Activated CD4-positive, alpha-beta T cell treated with anti-CD3 and anti-CD28 coated beads for 4 hours (primary cell): ENCODE measurements at regions not wholly inside any gene's neighbourhood (a gene's known extent, or its start where the extent isn't known, plus 50 kb on each side); places are given as distances from the start of the nearest gene placed in this dataset.

ENCODE experiments used
- DNase-seq, 2 donors: peaks; one replicate each; pipeline ENCODE4 v3.0.0-alpha.2; 2020

DNA sequence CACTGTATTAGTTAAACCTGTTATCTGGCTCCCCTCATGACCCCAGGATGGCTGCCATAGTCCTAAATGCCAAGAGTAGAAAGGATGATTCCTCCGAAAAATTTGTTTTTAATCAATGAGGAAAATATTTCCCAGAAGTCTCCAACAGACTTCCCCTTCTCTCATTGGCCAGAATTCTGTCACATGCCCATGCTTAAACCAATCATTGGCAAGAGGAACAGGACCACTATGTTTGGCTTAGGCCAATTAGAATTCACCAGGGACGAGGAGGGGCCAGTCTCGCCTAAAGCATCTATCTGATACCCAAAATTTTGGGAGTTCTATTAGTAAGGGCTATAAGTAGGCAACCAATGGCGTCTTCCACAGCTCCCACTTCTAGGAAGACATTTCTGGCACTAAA lies 71.2 kb upstream of the IL6 start:
- DNase-seq = no peak

DNA sequence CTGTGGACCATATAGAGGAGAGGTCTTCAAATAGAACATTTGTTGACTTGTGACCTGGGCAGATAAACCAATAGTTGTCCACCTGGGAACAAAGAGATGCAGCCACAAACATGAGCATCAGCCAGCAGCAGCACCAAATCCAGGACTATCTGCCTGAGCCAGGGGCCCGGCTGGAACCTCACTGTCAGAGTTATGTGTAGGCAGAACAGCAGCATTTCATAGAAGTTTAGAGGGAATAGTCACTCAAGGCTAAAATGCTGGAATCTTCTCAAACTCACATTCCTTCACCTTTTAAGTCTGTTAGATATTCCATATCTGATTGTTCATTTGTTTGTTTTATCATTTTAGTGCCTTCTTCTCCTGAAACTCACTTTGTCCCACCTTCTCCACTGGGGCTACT lies 72.2 kb upstream of the IL6 start:
- DNase-seq = no peak

GRCh38 chr7:22653951-22654350 lies 73.0 kb upstream of the IL6 start:
- no peak for DNase-seq

- DNase-seq = no peak
Observed at GRCh38 chr7:22651534-22652243, 75.3 kb upstream of the IL6 start.

- DNase-seq = no peak
Observed at GRCh38 chr7:22651036-22651435, 76.0 kb upstream of the IL6 start.

- no peak for DNase-seq
Observed at GRCh38 chr7:22649686-22650085, 77.3 kb upstream of the IL6 start.

DNA sequence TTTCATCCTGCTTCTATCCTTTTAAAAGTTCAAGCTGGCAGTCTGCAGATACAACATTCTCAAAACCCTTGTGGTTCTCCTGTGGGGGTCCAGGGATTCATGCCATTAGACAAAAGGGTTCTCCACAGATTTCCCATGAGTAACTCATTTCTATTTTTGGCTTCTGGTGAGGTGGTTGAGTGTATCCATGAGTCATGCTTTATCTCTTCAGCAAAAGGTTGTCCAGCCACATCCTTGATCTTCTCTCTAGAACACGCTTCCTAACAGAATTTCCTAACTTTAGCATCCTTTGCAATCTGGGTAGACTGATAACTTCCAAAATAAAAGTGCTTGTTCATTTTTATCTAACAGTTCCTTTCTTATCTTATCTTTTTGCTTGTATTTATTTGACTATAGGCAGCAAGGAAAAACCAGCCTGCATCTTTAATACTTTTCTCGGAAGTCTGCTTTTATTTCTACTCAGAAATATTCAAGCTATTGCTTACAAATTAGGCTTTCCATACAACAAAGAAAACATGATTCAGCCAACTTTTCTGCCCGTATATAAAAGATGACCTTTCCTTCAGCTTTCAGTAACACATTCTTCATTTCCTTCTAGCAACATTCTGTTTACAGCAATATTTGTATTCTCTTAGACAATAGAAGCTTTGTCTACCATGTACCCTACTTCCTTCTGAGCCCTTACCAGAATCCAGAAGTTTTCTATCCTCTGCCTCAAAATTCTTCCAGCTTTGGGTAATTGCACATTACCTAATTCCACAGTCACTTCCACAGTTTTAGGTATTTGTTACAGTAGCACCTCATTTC lies 79.3 kb upstream of the IL6 start:
- DNase-seq = no peak

DNA sequence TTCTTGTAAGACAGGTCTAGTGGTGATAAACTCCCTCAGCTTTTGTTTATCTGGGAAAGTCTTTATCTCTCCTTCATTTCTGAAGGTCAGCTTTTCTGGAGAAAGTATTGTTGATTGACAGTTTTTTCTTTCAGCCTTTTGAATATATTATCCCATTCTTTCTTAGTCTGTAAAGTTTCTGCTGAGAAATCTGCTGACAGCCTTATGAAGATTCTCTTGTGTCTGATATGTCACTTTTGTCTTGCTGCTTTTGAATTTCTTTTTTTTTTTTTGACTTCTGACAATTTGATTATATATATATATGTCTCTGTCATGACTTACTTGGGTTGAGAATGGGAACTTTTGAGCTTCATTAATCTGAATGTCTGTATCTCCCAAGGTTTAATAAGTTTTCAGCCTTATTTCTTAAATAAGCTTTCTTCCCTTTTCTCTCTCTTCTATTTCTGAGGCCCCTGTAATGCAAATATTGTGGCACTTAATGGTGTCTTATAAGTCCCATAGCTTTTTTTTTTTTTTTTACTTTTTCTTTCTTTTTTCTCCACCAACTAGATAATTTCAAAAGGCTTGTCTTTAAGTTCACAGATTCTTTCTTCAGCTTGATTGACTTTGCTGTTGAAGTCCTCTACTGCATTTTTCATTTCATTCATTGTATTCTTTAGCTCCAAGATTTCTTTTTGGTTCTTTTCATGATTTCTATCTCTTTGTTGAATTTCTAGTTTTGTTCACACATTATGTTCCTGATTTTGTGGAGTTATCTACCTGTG lies 81.4 kb upstream of the IL6 start:
- no peak for DNase-seq

- no peak for DNase-seq
Observed at GRCh38 chr7:22642454-22642853, 84.5 kb upstream of the IL6 start.

GRCh38 chr7:22640269-22640668 lies 86.7 kb upstream of the IL6 start:
- DNase-seq = no peak

DNA sequence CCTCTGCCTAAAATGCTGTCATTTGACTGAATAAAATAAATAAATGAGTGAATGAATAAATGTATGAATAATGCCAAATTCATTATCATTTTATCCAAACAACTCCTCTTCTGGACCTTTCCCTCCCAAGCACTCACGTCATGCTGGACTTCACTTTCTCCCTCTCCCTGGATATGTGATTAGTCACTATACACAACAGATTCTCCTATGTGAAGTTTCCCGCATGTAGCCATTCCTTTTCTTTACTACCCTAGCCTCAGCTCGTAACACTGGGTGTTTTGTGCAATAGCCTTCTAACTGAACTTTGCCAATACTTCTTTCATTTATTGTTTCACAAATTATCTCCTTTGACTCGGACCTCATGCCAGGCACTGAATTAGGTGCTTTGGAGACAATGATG lies 87.6 kb upstream of the IL6 start:
- no peak for DNase-seq

DNA sequence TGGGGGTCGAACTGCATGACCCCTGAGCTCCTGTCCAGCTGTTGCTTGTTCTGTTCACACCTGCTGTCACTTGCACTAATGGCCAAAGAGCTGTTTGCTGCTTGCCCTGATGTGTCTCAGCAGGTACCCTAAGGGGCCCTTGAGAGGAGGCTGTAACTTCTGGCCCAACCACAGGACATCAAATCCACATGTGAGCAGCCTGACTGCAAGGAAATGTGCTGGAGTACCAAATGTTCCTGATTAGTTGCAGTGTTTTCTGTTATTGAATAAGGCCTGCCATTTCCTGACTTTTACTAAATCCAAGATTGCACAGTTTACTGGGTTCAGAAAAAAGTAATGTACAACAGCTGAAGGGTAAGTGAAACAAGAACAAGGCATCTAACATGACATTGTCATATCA lies 91.7 kb upstream of the IL6 start:
- DNase-seq = no peak

- DNase-seq = no peak
Observed at GRCh38 chr7:22633954-22634474, 93.0 kb upstream of the IL6 start.

- no peak for DNase-seq
Observed at GRCh38 chr7:22633286-22633953, 93.6 kb upstream of the IL6 start.

DNA sequence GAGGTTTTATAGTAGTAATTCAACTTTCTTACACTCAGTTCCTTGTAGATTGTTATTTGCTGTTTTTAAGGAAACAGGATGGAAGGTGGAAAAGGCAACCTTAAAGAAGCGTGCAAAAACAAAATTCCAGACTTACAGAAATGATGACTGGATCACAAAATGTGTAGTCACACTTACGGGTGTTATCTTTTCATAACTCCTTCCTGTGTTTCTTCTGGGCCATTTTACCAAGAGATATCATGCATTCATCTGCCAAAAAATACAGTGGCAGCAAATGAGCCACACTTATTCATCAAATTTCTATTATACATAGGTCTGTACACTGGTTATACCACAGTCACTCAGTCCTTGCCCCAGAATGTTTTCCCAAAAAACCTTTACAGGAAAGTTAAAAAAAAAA lies 94.3 kb upstream of the IL6 start:
- no peak for DNase-seq

- no peak for DNase-seq
Observed at GRCh38 chr7:22631730-22632129, 95.3 kb upstream of the IL6 start.

DNA sequence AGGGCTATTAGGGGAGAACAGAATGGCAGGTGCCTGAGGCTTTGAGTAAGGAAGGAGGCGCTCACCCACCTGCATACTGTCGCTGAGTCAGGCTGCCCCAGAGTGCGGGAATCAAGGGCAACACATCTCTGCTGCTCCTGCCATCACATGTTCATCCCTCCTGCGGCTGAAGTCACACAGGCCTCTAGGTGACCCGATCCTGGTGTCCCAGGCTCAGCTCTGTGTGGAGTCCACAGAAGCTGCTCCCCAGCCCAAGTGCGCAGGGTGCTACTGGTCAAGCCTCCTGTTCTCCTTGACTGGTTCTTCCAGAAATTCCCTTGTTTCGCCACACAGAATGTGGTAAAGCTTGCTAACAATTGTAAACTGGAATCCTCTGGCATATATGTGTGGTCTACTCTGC lies 96.9 kb upstream of the IL6 start:
- DNase-seq = no peak

- DNase-seq = no peak
Observed at GRCh38 chr7:22629056-22629455, 97.9 kb upstream of the IL6 start.

DNA sequence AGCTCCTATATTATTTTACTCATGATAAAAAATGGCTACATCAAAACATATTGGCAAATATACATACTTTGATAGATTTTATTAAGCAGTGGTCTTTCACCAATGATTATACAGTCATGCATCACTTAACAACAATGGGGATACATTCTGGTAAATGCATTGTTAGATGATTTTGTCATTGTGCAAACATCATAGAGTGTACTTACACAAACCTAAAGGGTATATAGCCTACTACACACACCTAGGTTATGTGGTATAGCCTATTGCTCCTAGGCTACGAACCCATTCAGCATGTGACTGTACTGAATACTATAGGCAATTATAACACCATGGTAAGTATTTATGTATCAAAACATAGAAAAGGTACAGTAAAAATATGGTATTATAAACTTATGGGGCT lies 98.9 kb upstream of the IL6 start:
- DNase-seq = no peak

DNA sequence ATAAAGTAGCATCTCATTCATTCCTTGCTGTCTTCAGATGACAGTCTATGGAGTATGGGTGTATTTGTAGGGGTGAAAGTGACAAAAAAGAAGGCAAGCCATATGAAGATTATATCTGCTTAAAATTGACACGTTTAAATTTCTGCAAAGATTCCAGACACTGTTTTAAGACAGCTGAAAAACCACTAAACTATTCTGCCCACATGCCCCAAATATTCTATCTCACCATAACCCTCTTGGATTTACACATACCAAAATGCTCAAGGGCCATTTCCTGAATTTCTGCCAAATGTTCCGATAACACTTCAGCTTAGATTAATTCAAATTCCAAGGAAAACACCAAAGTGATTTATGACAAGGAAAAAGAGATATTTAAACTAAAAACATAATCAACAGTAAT lies 99.9 kb upstream of the IL6 start:
- no peak for DNase-seq

DNA sequence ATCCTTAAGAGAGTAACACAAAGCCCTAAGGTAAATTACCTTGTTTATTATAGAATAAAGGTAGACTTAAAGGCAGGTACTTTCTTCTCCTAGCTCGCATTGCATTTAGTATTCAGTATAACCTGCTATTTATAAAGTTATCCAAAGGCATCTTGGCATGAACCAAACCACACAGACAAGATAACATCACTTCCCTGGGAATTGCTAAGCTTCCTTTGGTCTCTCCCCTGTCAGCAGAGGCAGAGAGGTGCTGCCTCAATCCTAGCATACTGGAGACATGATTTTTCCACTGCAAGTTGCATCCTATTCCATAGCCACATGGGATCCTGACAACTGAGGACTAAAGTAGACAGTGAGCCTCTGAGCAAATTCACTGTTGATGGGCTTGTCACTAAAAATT lies 101.7 kb upstream of the IL6 start:
- DNase-seq = no peak

- DNase-seq = no peak
Observed at GRCh38 chr7:22624781-22625180, 102.2 kb upstream of the IL6 start.

DNA sequence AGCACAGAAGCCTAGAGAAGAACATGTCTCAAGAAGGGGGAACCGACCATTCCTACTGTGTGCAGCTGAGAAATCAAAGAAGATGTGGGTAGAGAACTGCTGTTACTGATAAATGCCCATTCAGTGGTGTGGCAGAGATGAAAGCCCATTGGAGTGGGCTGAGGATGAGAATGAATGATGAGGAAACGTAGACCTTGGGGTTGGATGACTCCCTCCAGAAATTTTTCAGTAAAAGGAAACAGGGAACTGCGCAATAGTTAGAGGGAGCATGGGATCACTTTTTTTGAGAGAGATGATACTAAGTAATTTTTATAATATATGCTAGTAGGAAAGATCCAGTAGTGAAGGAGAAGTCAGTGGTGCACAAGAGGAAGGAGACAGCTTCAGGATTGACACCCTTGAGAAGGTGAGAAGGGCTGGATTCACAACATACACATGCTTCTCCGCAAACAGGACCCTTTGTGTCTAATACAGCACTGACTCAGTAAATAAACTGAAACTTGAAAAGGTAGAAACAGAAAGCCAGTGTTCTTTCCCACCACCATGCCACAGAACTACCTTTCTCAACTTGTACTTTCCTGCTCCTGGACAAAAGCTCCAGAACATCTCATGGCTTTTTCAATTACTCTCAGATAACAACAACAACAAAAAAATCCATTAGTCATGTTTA lies 104.7 kb upstream of the IL6 start:
- no peak for DNase-seq
